ES-I3 (cell line): ENCODE measurements at regions not wholly inside any gene's neighbourhood (a gene's known extent, or its start where the extent isn't known, plus 50 kb on each side); places are given as distances from the start of the nearest gene placed in this dataset.
"Not testable (repeated sequence)": the region's sequence is repeated elsewhere in the genome, so short reads cannot be mapped to it uniquely, and the experiment has no call there.

Experiments
- H3K36me3 ChIP-seq: 2 replicates; pipeline ENCODE4 v1.6.1; 2013; ENCODE audit warnings: mild to moderate bottlenecking, low read length, control low read depth, moderate library complexity; ENCODE audit not compliant: insufficient read depth
- H3K4me1 ChIP-seq: 2 replicates; pipeline ENCODE4 v1.6.1; 2013; ENCODE audit warnings: mild to moderate bottlenecking, control low read depth, low read length; ENCODE audit not compliant: insufficient read depth
- H3K9ac ChIP-seq: 2 replicates; pipeline ENCODE4 v1.6.1; 2013; ENCODE audit warnings: low read depth, mild to moderate bottlenecking, low read length, moderate library complexity
- H3K9me3 ChIP-seq: 2 replicates; pipeline ENCODE4 v1.6.1; 2013; ENCODE audit warnings: mild to moderate bottlenecking, low read length, moderate library complexity; ENCODE audit not compliant: control insufficient read depth, insufficient read depth

DNA sequence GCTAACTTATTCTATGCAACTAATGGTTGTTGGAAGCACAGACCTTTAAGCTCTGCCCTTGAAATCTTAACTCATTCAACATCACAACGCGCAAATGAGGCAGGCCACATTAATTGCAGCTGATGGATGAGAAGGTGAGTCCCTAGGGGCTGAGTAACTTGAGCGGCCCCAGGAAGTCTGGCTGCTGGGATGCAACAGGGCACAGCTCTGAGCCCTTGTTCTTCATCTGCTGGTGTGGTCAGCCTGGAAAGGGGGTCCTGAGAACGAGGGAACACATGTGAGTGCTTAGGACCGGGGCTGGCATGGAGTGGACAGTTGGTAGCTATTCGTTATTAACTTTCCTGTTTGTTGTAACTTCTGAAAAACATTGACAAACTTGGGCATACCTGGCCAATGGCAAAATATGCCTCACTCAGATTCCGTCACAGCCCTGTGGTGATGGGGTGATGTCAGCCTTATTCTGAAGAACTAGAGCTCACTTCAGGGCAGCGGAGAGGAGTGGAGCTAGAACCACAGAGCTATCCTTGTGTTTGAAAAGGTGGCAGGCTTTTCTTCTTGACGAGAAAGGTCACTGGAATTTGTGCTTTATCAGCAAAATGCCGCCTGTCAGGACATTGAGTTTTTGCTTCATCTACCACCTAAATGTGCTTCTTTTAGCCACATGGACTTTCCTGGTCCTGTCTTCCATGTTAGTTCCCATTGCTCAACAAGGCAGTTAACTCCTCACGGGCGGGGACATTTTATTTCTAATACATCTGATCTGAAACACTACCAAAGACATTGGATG lies 145.9 kb upstream of the FHL2 start:
- peaks cover 20% of the 10 kb centered on the region for H3K4me1 ChIP-seq
- no peaks in the 10 kb centered on the region for H3K9me3 ChIP-seq

DNA sequence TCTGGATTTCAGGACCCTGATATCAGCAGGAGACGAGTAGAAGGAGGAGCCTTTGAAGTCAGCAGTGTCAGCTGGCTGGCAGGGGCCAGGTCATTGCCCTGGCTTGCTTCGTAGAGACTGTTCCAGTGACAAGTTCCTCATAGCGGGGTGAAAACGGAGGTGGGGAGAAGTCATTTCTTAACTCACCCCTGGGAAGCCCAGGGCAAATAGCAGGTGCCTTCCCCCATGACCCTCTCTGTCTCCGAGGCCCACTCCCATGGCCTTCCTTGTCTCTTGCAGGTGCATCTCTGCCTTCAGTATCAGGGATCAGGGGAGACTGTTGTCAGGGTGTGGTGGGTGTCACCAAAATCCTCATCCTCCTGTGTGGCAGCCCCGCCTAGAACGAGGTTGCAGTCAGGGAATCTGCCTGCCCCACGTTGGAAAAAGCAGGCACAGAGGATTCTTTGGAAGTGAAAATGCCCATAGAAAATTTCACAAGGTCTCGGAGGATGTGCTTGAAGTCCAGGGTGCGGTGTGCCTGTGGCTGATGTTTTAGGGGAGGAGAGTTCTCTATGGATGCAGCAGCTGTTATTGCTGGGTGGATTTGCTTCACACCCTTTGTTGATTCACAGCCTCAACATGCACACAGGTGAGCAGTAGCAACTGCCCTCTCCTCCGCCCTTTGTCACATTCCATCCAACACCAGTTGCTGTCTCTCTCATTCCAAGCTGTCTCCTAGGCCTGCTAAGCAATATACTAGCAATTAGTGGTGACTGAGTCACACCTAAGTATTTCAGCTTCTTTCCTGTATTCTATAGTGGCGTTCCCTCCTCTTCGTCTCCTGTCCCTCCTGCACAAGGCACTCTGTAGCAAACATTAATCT lies 142.6 kb upstream of the FHL2 start:
- Histone ChIP-seq H3K4me1 (peaks cover 17% of the 10 kb centered on the region), H3K36me3 (no peaks in the 10 kb centered on the region), H3K9me3 (no peaks in the 10 kb centered on the region), H3K9ac (no peak overlapping the region)

More for the DNA sequence above, 145.9 kb upstream of the FHL2 start:
- Histone ChIP-seq H3K9ac (no peak overlapping the region), H3K36me3 (no peaks in the 10 kb centered on the region)

DNA sequence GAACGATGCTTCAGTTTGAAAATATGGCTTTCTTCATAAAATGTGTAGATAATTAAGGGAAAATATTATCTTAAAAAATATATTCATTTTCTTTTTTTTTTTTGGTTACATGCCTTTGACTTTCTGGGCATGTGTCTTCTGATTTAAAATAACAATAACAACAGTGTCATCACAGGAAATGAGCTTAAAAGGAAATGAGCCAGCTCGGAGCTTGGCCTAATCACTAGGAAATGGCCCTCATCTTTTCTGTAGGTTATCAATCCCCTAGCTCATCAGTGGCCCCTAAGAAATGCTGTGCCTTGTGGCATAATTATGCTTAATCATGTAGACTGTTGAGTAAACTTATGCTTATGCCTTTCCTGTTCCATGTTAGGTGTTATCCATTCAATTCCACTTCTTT lies 141.8 kb upstream of the FHL2 start:
- H3K9me3 ChIP-seq: no peaks in the 10 kb centered on the region
- peaks cover 17% of the 10 kb centered on the region for H3K4me1 ChIP-seq
- no peak overlapping the region for H3K9ac ChIP-seq
- no peaks in the 10 kb centered on the region for H3K36me3 ChIP-seq

DNA sequence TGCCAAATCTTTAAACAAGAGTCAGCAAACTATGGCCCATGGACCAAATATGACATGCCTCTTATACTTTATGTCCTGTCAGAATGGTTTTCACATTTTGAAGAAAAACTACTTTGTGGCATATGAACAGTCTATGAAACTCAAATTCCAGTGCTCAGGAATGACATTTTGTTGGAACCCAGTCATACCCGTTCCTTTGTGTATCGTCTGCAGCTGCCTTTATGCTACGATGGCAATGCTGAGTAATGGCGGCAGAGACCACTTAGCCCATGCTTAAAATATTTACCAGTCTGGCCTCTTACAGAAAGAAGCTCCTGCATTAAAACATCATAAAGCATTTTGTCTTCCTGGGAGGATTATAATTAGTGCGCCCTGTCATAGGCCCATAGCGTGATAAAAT lies 140.5 kb upstream of the FHL2 start:
- no peaks in the 10 kb centered on the region for H3K36me3 ChIP-seq
- H3K9me3 ChIP-seq: no peaks in the 10 kb centered on the region
- no peak overlapping the region for H3K9ac ChIP-seq
- H3K4me1 ChIP-seq: peaks cover 17% of the 10 kb centered on the region

DNA sequence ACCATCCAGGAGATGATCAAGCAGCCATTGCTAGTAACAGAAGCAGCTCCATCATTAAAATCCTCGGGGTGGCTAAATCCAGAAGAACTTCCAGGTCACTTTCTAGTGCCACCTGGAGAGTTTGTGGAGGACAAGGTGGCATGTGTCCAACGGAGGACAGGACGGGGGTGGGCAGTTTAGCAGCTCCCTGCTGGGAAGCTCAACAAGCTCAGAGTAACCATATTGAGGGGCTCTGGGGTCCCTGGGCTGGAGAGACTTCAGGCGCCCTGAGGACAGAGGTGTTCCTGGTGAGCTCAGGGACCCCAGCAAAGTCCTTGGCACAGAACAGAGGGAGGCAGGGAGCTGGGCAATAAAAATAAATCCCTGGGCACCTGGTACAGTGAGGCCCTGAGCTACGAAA lies 140.0 kb upstream of the FHL2 start:
- H3K36me3 ChIP-seq: no peaks in the 10 kb centered on the region
- H3K9ac ChIP-seq: no peak overlapping the region
- no peaks in the 10 kb centered on the region for H3K9me3 ChIP-seq
- H3K4me1 ChIP-seq: peaks cover 17% of the 10 kb centered on the region

DNA sequence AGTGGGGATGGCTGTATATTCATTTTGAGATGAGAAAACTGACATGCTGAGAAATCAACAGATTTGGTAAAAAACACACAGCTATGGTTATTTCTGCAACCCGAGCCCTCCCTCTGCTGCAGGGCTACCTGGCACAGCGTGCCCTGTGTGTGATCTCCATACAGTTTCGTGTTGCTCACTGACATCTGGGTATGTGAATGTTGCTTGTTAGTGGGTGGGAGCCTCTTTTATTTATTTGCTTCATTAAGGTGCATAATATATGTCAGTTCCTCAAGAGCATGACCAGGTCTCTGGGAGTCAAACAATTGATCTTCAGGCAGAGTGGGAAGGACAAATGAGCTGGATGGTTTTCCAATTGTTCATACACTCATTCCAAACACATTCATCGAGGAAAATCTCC lies 139.1 kb upstream of the FHL2 start:
- Histone ChIP-seq H3K9me3 (no peaks in the 10 kb centered on the region), H3K36me3 (no peaks in the 10 kb centered on the region), H3K9ac (no peak overlapping the region), H3K4me1 (peaks cover 17% of the 10 kb centered on the region)

DNA sequence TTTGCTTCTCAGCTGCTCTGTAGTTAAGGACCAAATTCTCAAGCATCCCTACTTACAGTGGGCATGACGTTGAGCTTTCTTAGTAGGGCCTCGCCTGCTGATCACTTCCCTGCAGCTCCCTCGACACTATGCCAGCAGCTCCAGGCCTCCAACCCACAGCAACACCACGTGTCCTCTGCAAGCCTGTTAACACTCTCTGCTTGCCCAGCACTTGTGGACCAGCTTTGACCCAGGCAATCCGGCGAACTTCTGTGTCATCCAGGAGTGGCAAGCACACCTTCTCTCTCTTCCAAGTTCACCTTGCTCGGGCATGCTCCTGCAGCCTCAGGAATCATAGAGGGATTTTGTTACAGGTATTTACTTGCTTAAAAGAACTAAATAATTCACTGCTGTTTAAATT lies 138.6 kb upstream of the FHL2 start:
- Histone ChIP-seq H3K4me1 (peaks cover 17% of the 10 kb centered on the region), H3K36me3 (no peaks in the 10 kb centered on the region), H3K9ac (no peak overlapping the region), H3K9me3 (no peaks in the 10 kb centered on the region)

DNA sequence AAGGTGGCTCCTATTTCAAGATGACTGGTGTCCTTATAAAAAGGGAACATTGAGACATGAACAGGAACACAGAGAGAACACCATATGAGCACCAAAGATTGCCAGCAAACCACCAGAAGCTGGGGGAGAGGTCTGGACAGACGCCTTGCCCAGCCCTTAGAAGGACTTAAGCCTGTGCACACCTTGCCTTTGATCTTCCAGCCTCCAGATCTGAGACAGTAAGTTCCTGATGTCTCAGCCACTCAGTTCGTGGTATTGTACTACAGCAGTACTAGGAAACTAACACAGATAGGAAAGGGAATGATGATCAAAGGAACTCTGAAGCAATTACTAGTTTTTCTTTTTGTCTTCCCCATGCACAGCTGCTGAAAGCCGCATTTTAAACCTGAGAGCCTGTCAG lies 137.3 kb upstream of the FHL2 start:
- no peak overlapping the region for H3K9ac ChIP-seq
- peaks cover 10% of the 10 kb centered on the region for H3K4me1 ChIP-seq
- no peaks in the 10 kb centered on the region for H3K9me3 ChIP-seq
- no peaks in the 10 kb centered on the region for H3K36me3 ChIP-seq

DNA sequence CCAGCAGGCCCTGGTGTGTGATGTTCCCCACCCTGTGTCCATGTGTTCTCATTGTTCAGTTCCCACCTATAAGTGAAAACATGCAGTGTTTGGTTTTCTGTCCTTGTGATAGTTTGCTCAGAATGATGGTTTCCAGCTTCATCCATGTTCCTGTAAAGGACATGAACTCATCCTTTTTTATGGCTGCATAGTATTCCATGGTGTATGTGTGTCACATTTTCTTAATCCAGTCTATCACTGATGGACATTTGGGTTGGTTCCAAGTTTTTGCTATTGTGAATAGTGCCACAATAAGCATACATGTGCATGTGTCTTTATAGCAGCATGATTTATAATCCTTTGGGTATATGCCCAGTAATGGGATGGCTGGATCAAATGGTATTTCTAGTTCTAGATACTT lies 130.4 kb upstream of the FHL2 start:
- H3K36me3 ChIP-seq, H3K9ac ChIP-seq, H3K4me1 ChIP-seq, H3K9me3 ChIP-seq: not testable (repeated sequence)

DNA sequence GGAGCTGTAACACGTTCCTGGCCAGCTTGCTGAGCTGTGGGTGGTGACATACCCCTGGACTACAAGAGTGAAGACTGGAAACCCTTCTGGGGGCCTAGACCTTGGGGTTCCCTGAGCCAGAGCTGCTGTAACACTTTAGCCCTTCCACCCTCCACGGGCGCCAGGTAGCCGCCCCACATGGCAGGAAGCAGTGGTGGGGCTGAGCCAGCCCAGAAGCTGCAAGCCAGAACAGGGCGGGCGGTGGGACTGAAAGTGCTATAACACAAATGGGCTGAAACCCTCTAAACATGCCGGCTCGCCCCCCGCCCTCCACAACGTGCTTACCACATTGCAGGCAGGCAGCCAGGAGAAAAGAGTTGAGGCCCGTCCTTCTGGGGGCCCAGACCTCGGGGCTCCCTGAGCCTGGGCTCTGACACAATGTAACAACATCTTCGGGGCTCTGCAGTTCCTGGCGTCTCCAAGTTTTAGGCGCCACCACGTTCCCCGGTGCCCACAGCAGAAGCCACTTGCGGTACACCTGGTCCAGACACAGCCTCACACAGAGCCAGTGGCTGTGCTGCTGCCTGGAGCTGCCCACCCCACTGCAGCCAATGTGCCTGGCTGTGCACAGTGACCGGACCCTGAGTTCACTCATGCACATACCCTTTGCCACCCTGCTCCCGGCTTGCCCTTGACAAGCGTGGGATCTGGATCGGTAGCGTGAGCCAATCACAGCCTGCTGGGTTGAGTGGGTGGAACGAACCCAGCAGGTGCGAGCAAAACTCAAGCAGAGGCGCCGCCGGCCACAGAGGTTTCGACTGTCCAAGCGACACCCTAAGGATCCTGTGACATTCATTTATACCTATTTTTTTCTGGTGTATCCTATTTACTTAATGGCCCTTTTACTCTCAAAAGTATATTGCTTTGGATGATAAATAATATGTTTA lies 127.4 kb upstream of the FHL2 start:
- peaks cover 5% of the 10 kb centered on the region; the same call in 1 of the 2 replicates for H3K9me3 ChIP-seq
- H3K36me3 ChIP-seq: no peaks in the 10 kb centered on the region
- H3K4me1 ChIP-seq: no peaks in the 10 kb centered on the region
- H3K9ac ChIP-seq: no peak overlapping the region

DNA sequence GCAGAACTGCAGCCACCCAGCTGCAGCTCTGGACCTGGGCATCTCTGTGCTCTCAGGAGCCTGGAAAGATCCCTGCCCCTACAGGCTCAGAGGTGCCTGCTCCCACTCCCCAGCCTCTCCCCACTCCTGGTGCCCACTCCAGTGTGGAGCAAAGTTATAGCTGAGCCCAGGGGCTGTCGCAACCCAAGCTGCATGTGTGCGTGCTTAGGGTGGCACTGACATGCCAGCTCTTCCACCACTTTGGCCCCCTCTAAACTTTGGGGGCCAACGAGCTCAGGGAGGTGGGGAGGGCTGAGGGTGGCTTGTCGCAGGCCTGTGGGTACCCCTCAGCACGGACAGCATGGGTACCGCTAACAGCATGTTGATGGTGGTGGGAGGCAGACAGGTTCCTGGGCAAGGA lies 126.3 kb upstream of the FHL2 start:
- H3K9ac ChIP-seq: no peak overlapping the region
- peaks cover 5% of the 10 kb centered on the region; the same call in 1 of the 2 replicates for H3K9me3 ChIP-seq
- H3K36me3 ChIP-seq: no peaks in the 10 kb centered on the region
- H3K4me1 ChIP-seq: no peaks in the 10 kb centered on the region

DNA sequence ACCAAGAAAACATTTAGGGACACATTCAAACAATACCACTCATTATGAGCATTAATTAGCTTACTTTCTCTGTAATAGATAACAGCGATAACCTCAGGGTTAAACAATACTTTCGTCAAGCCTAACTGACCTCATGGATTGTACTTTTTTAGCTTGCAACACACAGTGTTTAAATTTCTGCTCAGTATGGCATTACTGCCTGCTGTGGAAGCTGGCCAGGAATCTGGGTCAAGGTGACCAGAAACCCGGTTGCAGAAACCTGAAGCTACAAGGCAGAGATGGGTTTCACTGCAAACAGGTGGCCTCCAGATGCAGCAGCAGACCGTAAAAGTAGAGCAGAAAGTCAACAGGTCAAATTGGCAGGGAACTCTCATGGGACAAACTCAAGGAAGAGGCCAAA lies 123.8 kb upstream of the FHL2 start:
- Histone ChIP-seq H3K9ac (no peak overlapping the region), H3K36me3 (no peaks in the 10 kb centered on the region), H3K4me1 (no peaks in the 10 kb centered on the region), H3K9me3 (peaks cover 5% of the 10 kb centered on the region; the same call in 1 of the 2 replicates)

DNA sequence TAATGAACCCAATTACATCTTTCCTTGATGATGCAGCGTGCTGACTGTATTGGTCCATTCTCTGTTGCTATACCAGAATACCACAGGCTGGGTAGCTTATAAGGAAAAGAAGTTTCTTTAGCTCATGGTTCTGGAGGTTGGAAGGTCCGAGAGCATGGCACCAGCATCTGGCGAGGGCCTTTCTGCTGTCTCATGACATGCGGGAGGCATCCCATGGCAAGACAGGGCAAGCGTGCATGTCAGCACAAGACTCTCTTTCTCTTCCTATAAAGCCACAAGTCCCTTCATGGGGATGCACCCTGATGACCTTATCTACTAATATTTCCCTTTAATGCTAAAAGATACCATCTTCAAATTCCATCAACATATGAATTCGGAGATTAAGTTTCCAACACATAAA lies 122.8 kb upstream of the FHL2 start:
- Histone ChIP-seq H3K9ac (no peak overlapping the region), H3K4me1 (no peaks in the 10 kb centered on the region), H3K9me3 (peaks cover 5% of the 10 kb centered on the region; the same call in 1 of the 2 replicates), H3K36me3 (no peaks in the 10 kb centered on the region)

DNA sequence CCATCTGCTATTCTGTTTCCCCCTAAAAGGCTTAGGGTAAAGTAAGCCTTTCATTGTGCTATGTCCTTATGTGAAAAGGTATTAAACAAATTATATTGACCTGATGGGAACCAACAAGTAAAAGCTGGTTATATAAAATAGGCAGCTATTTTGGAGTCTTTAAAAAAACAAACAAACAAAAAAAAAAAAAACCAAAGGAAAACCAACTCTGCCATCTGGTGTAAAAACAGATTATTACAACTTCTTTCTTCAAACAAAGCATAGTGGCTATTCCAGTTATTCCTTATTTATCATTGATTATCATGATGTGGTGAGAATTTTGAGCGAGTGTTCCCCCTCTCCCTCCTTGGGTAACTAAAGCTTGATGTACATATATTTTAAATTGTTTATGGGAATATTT lies 122.3 kb upstream of the FHL2 start:
- Histone ChIP-seq H3K9me3 (peaks cover 5% of the 10 kb centered on the region; the same call in 1 of the 2 replicates), H3K4me1 (no peaks in the 10 kb centered on the region), H3K36me3 (no peaks in the 10 kb centered on the region), H3K9ac (no peak overlapping the region)
